Fibroblast of lung (primary cell): ENCODE measurements at regions not wholly inside any gene's neighbourhood (a gene's known extent, or its start where the extent isn't known, plus 50 kb on each side); places are given as distances from the start of the nearest gene placed in this dataset.

Experiments used
- EZH2 ChIP-seq: IDR thresholded peaks from 2 replicates; pipeline ENCODE4 v1.5.1; 2012; ENCODE audit warnings: low read length, control low read depth, mild to moderate bottlenecking; ENCODE audit errors: missing control alignments
- TF ChIP-seq, protein P1 (sequence below), 2 donors: IDR thresholded peaks in 1 of 2; conservative IDR thresholded peaks in 1 of 2; 1 replicate in 1 of 2; 2 replicates in 1 of 2; pipeline ENCODE4 v1.5.1; 2011 to 2012; ENCODE audit warnings: low read length in 2 of 2, control low read depth in 1 of 2, inconsistent platforms in 1 of 2, low read depth in 1 of 2, mild to moderate bottlenecking in 1 of 2

DNA sequence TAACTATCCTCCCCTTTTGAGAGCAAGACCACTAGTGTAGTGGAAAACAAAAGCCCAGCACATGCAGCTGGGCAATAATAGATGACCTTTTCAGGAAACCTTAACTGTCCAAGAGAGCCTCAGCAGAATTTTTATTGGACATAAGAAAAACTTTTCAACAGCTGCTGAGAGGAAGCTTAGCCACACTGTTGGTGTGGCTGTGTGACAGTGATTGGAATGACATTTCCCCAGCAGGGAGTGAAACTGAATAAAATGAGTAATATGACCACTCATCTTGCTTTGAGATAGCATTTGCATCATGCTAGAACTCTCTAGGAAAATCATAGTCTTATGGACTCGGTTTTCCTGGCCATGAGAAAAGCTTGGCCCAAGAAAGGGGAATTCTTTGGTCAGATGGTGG lies 687.8 kb downstream of the SLCO4C1 start:
- TF ChIP-seq, protein P1, sequence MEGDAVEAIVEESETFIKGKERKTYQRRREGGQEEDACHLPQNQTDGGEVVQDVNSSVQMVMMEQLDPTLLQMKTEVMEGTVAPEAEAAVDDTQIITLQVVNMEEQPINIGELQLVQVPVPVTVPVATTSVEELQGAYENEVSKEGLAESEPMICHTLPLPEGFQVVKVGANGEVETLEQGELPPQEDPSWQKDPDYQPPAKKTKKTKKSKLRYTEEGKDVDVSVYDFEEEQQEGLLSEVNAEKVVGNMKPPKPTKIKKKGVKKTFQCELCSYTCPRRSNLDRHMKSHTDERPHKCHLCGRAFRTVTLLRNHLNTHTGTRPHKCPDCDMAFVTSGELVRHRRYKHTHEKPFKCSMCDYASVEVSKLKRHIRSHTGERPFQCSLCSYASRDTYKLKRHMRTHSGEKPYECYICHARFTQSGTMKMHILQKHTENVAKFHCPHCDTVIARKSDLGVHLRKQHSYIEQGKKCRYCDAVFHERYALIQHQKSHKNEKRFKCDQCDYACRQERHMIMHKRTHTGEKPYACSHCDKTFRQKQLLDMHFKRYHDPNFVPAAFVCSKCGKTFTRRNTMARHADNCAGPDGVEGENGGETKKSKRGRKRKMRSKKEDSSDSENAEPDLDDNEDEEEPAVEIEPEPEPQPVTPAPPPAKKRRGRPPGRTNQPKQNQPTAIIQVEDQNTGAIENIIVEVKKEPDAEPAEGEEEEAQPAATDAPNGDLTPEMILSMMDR (conservative IDR thresholded peaks at IDR 0.05 in 1 of 2, IDR thresholded peaks at IDR 0.05 in 1 of 2; ENCODE audit: low read depth in 1 of 2, low read length in 2 of 2), result no peak
- no peak for TF ChIP-seq EZH2
